ENCODE measurements at regions not wholly inside any gene's neighbourhood (a gene's known extent, or its start where the extent isn't known, plus 50 kb on each side); places are given as distances from the start of the nearest gene placed in this dataset.

- TF ChIP-seq POLR2AphosphoS5 (IDR thresholded peaks at IDR 0.05) (no peak), CTCF (IDR thresholded peaks at IDR 0.05) (no peak), POLR2A (IDR thresholded peaks at IDR 0.05) (no peak), EP300 (IDR thresholded peaks at IDR 0.05) (no peak)
These were observed 106.7 kb upstream of the ITGB1 start for GRCh38 chr10:33064706-33065105.
